LNCaP clone FGC (cell line): ENCODE measurements at regions not wholly inside any gene's neighbourhood (a gene's known extent, or its start where the extent isn't known, plus 50 kb on each side); places are given as distances from the start of the nearest gene placed in this dataset.

Source experiments
- DNase-seq: peaks from one replicate; pipeline ENCODE4 v3.0.0-alpha.2; 2011; ENCODE audit warnings: low read depth
- H3K4me3 ChIP-seq: 2 replicates; pipeline ENCODE4 v1.5.1; 2011; ENCODE audit warnings: mild to moderate bottlenecking, low read depth, low read length, control low read depth
- TF ChIP-seq, protein P1 (sequence below): IDR thresholded peaks from 2 replicates; pipeline ENCODE4 v1.5.1; 2012; ENCODE audit warnings: mild to moderate bottlenecking; ENCODE audit not compliant: control insufficient read depth, insufficient read depth; ENCODE audit errors: extremely low read depth

DNA sequence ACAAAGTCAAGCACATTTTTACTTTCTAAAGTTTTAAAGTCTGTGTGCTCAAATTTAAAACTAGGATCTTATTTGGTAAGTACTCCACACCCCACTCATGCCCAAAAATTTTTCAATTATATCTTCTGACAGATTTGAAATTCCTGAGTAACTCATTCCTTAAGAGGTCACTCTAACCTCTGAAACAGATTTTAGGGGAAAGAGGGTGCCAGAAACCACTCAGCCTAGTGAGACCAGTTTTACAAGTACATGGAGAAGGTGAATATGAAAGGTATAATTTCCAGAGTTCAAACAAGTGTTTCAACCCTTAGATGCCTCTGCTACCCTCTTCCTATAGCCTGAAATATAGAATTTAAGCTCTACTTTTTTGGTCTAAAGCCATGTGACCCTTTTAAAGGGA lies 79.2 kb downstream of the C7orf25 start:
- TF ChIP-seq, protein P1, sequence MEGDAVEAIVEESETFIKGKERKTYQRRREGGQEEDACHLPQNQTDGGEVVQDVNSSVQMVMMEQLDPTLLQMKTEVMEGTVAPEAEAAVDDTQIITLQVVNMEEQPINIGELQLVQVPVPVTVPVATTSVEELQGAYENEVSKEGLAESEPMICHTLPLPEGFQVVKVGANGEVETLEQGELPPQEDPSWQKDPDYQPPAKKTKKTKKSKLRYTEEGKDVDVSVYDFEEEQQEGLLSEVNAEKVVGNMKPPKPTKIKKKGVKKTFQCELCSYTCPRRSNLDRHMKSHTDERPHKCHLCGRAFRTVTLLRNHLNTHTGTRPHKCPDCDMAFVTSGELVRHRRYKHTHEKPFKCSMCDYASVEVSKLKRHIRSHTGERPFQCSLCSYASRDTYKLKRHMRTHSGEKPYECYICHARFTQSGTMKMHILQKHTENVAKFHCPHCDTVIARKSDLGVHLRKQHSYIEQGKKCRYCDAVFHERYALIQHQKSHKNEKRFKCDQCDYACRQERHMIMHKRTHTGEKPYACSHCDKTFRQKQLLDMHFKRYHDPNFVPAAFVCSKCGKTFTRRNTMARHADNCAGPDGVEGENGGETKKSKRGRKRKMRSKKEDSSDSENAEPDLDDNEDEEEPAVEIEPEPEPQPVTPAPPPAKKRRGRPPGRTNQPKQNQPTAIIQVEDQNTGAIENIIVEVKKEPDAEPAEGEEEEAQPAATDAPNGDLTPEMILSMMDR = no peak
- DNase-seq = no peak
- no peak overlapping the region for H3K4me3 ChIP-seq

DNA sequence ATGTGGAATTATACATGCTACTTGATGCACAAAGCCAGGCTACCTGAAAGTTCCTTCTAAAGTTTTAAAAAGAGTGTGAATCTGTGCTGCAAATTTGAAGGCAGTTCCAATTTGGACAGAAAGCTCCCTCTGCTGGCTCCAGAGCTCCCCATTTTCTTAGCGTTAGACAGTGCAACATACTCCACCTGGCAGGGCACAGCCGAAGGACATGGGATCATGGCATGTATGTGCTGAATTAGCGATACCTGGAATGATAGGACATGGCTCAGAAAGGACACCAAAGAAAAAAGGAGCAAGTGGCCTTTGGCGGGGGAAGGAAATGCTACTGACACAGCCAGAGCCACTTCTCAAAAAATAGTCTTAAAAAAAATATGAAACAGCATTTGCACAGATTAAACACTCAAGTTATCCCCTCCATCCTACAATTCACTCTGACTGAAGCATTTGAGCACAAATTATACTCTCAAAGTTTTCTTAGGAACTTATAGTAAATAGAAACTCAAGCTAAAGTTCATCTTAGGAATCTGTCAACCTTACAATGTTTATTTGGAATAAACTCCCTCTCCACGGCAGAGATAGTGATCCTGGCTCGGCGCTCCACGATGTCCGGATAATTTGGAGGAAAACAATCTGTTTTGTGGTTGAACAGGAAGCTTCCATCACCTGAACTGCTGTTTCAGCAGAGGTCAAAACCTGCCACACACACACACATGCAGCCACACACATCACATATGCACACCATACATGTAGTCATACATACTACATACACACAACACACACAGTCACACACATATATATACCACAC lies 80.0 kb downstream of the C7orf25 start:
- H3K4me3 ChIP-seq = no peak overlapping the region
- TF ChIP-seq, protein P1 = peak; percentile 85
- peak; percentile 26 for DNase-seq

DNA sequence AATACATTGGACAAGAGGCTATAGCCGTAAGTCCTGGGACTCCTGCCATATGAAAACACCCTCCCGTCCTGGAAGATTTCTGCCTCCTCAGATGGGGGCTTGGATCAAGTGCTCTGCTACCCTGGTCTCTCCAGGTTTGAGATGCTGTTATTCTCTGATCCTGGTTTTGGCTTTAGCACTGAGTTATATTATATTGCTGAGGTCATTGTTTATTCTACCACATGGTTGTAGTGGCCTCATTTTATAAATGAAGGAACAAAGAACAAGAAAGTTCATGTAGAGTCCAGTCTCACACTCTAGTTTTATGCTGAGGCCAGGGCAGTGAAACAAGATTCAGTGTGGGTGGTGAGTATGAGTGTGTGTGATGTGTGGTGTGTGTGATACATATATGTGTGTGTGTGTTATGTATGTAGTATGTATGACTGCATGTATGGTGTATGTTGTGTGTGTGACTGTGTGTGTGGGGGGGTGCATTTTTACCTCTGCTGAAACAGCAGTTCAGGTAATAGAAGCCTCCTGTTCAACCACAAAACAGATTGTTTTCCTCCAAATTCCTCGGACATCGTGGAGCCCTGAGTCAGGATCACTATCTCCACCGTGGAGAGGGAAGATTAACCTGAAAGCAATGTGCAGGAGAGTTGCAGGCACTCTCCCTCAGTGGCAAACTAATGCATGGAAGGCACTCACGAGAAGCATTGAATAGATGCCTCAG lies 80.7 kb downstream of the C7orf25 start:
- no peak overlapping the region for H3K4me3 ChIP-seq
- no peak for DNase-seq
- TF ChIP-seq, protein P1 = no peak

DNA sequence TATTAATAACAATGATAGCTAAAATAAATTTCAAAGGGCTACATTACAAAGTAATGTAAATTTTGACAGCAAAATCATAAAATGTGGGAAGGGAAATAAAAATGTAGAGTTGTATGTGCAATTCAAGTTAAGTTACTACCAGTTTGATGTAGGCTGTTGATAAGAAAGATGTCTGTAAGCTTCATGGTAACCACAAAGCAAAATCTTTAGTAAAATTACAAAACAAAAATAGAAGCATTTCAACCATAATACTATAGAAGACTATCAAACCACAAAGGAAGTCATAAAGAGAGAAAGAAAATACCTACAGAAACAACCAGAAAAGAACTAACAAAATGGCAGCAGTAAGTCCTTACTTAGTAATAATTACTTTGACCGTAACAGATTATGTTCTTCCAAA lies 99.1 kb downstream of the C7orf25 start:
- H3K4me3 ChIP-seq = no peak overlapping the region
- TF ChIP-seq, protein P1 = no peak
- DNase-seq = no peak

DNA sequence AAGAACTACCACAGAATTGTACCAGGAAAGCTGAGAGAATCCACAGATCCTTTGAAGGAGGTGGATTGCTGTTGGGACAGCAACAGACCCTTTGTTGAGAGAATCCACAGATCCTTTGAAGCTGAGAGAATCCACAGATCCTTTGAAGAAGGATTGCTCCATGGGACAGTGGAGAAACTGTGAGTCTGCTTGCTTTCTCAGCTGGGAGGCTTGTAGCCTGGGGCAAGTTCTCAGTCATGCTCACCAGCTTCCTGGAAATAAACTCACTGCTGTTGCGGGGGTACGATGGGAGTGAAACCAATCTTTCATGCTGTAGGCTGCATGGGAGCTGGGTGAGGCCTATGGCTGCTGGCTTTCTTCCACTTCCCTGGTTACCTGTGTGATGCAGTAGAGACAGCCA lies 106.3 kb downstream of the C7orf25 start:
- no peak overlapping the region for H3K4me3 ChIP-seq
- no peak for DNase-seq
- TF ChIP-seq, protein P1 = no peak

DNA sequence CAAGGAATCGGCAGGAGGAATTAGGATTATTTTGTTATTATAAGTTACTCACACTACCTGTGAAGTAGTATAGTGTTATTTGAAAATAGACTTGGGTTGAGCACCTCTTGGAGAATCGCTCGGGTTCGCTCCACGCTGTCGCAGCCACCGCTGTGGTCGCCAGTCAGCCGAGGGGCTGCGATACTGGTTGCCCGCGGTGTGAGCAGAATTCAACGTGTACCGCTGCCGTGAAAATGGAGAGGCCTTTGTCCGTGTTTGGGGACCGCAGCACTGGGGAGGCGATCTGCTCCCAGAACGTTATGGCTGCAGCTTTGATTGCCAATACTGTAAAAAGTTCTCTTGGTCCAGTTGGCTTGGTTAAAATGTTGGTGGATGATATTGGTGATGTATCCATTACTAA lies 117.2 kb downstream of the C7orf25 start:
- DNase-seq = no peak
- H3K4me3 ChIP-seq = no peak overlapping the region
- TF ChIP-seq, protein P1 = no peak
